GM19025 (cell line): ENCODE measurements at regions not wholly inside any gene's neighbourhood (a gene's known extent, or its start where the extent isn't known, plus 50 kb on each side); places are given as distances from the start of the nearest gene placed in this dataset.

ENCODE experiments used
- ATAC-seq: cut with Tn5 transposase; IDR thresholded peaks from one replicate; pipeline ENCODE4 v1.9.1; 2021; ENCODE audit warnings: mild to moderate bottlenecking, low read depth, moderate library complexity; ENCODE audit not compliant: unreplicated experiment

DNA sequence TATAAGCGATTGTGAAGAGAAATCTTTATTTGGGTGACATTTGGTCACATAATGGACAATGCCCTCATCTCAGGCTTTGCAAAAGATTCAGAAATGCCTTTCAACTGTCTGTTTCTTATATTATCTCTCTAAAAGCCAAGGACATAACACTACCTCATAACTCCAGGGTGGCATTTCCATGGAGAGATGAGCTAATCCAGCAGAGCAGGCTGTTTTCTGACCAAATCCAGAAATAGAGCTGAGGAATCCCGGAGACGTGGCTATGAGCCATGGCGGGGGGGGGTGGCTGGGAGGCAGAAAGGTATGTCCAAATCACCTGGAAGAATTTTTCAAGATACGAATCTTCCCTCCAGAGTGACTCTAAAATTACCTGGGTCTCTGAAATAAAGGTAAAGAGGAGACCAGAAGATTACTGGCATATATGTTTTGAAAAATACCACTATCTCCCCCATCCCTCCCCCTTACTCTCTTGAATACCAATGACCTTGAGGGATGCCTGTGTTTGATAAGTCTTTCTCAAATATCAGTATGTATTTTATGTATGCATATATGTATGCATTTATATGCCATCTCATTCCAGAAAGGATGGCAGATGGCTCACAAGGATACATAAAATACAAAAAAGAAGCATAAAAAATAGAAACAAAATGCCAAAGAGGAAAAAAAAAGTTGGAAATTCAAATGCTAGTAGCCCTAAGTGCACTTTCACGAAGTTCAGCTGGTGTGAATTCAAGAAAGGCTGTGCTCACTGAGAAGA lies 296.0 kb upstream of the MGAT5 start:
- no peak for ATAC-seq

DNA sequence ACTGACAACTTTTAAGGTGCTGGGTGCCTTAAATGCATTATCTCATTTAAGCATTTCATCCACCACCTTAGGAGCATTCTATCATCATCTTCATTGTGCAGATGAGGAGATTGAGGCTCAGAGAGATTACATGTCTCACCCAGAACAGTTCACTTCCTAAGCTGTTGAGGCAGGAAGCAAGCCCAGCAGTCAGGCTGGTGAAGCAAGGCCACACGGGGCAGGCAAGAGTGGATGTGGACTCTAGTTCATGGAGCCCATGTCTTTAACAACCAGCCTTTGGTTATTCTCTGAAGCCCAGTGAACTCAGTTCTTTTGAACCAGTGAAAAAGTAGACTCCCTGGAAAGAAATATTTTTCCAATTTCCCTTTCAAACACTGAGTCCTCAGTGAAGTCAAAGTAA lies 294.8 kb upstream of the MGAT5 start:
- no peak for ATAC-seq

DNA sequence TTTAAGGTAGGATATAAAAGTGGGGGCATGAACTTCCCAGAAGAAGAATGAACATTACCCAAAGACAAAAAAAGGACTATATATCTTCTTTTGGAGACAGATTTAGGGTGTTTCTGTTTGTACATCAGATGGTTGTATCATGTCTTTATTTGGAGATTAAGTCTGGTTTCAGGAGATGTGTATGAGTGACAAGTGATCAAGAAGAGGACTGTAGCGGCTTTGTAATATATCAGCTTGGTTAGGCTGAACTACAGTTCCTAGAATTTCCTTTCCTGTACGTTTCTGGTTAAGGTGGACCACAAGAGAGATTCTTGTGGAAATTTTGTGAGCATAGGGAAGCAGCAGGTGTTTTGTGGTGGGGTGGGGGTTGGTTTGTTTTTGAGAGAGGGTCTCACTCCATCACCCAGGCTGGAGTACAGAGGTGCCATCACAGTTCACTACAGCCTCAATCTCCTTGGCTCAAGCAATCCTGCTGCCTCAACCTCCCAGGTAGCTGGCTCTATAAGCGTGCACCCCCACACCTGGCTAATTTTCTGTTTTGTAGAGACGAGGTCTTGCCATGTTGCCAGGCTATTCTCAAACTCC lies 287.1 kb upstream of the MGAT5 start:
- ATAC-seq: no peak

DNA sequence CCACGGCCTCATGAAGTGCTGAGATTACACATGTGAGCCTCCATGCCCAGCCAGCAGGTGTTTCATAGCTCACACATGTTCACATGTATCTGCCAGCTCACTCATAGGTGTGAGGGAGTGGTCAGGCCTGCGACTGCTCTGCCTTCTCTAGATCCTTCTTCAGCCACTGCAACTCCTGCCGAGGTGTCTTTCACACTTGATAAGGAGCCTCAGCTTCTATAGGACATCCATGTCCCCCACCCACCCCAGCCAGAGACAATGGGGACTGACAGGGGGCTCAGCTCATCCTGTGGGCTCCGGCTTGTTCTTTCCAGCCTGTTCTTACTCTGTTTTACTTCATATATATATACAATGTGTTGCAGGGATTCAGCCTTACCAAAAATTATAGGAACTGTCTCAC lies 286.5 kb upstream of the MGAT5 start:
- no peak for ATAC-seq

DNA sequence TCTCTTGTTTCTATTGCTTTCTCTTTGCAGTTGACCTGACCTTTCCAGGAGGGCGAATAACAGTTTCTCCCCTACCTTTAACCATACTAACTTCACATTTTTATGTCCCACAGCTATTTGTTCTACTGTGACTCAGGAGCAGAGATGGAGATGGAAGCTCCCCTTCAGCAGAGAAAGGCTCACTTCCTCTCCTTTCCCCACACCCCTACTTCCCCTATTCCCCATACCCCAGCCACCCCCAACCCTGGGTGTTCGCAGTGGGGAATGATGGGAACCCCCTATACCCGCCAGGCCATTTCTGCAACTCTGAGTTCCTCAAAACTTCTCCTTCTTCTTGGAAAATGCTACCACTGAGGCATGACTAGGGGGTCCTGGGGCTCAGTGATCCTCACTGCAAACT lies 285.4 kb upstream of the MGAT5 start:
- ATAC-seq: no peak

DNA sequence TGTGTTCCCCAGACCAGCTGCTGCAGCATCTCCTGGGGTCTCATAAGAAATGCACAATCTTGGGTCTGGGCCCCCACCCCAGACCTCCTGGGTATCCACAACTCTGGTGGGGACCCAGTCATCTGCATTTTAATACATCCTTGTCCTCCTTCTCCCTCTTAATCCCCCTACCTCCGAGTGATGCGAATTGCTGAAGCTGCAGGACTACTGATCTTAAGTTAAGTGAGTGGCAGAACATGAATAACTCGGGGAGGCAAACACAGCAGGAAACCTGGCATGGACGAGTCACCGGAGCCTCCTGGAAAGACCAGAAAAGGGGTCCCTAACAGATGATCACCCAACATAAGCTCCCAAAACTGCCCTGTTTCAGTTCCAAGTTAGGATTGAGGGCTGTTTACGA lies 283.2 kb upstream of the MGAT5 start:
- no peak for ATAC-seq

DNA sequence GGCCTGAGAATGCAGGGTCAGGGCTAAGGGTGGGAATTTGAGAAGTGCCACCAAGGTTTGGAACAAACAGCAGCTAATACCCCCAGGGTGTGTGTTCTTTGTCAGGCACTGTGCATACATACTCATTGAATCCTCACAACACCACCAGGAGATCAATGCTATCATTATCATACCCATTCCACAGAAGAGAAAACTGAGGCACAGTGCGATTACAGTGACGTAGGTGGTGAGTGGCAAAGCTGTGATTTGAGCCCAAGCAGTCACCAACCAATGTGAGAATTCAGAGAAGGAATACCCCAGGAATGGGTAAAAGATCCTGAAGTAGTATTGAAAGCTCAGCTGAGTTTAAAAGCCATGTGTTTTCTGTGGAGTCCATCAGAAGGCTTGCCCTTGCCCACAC lies 281.6 kb upstream of the MGAT5 start:
- ATAC-seq: no peak

DNA sequence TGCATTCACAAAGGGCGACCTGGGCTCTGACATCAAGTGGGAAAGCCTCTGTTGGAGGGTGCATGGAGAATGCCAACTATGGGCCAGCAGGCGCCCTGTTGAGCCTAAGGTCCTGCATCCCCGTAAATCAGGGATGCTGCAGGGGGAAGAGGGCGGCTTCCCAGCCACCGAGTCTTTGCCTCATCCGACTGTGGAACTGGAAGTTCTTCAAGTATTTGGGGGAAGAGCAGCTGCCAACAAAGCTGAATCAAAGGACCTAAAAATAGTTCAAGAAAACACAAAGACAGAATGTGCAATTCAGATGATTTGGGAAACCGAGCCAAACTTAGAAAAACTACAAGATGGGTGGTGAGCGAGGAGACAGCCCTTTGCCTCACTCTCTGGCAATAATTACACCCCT lies 281.1 kb upstream of the MGAT5 start:
- no peak for ATAC-seq

DNA sequence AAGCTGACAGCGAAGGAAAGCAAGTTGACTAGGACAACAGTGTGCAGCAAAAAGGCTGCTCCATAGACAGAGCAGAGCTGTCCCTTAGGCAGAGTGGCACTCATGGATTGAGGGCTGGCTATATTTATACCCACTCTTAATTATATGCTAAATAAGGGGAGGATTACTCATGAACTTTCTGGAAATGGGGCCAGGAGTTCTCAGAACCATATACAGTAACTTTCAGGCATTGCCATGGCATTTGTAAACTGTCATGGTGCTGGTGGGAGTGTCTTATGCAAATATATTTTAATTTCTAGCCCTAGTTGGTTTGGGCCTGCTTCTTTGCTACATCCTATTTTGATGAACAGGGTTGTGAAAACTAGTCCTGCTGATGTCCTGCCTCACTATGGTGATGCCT lies 279.5 kb upstream of the MGAT5 start:
- ATAC-seq: no peak

DNA sequence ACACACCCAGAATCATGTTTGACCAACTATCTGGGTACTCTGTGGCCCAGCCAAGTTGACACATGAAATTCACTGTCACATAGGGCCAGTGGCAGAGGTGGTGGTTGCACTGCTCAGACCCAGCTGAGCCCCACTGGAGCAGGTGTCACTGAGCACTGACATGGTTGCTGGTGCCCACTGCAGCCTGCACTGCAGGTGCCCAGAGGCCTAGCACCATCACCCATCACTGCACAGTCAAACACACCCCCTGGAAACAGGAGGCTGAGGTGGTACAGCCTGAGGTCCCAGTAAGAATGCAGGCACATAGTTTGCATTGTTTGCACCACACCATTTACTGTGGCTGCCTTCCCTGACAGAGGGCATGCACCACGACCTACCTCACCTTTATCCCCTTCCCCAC lies 278.7 kb upstream of the MGAT5 start:
- ATAC-seq: no peak

DNA sequence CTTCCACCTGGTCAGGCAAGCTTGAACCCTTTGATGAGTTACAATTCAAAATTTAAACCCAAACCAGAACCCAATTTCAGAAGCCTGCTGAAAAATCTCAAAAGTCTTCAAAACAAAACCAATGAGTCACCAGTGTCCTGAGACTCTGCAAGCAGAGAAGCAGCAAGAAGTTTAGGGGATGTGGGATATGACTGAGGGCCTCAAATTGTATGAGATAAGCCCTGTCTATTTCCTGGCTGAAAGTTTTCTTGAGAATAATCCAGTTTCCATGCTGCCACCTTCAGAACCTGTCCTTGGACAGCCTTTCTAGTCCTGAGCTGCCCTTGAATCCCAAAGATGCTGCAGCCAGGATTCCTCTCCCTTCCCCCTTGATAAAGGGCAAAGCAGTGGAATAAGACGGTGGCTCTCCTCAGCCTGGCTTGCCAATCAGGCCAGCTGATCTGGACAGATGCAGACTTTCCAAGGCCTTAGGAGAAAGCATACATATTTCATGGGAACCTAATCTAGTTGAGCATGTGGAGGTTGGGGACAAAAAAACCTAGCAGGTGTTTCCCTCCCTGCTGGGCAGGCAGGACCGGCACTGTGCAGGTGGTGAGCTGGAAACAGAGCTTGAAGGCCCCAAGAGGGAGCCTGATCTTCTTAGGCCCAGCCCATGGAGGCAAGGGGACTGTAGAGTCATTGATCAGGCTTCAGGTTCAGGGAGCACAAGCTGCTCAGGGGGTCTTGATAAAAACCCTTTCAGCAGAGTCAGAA lies 278.0 kb upstream of the MGAT5 start:
- no peak for ATAC-seq

DNA sequence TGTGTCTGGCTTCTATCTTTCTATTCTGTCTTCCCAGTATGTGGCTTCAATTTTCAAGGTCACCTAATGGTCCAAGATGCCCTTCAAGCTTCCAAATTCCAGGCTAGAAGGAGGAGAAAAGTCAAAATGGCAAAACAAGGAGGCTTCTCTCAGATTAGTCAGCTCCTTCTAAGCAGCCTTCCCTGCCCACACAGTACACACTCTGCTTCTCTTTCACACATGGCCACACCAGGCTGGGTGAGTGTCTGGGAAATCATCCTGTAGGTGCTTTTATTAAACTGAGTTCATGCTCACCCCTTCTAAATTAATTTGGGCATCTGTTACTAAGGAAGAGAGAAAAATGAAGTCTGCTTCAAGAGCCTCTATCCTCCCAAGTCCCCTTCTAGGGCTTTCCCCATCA lies 277.2 kb upstream of the MGAT5 start:
- ATAC-seq: no peak

DNA sequence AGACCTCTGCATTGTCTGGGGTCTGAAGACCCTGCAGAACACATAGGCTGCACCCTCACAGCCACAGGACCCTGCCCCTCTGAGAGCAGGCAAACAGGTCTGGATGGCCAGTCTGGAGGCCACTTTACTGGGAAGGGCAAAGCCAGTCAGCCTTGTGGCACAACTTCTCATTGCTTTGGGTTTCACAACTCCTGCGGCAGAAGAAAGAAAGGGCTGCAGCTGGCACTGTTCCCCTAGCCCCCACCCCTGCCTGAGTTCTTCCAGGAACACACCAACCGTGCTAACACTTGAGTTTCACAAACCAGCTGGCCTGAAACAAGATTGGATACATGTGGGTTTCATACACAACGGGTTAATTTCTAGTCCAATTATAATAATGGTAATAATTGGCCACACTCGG lies 276.5 kb upstream of the MGAT5 start:
- ATAC-seq: no peak

DNA sequence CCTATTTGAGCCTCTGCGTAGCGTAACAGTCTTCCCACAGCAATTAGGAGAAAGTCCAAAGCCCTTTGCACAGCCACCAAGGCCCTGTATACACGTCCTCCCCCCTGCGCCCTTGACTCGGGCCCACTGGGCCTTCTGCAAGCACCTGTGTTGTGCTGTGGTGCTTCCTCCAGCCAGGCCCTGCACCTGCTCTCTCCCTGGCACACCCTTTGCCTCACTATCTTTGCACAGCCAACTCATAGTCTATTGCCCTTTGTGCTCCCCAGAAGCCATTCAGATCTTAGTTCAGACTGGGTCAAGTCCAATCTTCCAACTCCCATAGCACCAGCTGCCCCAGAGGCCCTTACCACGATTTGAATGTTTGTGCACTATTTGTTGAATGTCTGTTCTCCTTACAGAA lies 271.6 kb upstream of the MGAT5 start:
- ATAC-seq: no peak

DNA sequence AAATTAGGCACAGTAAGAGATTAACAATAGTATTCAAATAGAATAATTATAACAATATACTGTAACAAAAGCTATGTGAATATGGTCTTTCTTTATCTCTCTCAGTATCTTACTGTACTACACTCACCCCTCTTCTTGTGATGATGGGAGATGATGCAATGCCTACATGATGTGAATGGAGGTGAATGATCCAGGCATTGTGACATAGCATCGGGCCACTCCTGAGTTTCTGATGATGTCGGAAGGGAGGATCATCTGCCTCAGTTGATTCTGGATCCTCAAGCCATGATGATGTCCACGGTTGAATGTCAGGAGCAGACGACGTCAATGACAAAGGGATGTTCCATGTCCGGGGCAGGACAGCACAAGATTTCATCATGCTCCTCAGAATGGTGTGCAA lies 268.3 kb upstream of the MGAT5 start:
- no peak for ATAC-seq

DNA sequence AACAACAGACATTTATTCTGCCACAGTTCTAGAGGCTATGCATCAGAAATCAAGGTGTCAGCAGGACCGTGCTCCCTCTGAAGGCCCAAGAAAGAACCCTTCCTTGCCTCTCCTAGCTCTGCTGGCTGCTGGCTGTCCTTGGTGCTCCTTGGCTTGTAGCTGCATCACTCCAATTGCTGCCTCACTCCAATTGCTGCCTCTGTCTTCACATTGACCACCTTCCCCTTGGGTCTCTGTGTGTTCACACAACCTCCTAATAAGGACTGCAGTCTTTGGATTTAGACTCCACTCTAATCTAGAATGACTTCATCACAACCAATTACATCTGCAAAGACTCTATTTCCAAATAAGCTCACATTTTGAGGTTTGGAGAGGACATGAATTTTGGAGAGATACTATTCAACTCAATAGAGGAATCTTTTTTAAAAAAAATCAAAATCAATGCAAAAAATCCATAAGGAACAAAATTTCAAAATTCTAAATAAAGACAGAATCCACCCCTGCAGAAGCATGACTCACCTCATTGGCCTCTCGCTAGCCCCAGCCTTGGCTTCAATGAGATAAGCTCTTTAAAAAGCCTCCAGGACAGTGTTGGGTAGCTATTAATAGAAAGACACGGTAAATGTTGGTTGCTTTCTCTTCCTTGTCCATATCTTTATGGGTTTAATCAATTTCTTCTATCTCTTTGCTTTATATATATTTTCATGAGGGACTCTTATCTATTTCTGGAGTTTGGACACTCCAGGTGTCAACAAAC lies 267.6 kb upstream of the MGAT5 start:
- no peak for ATAC-seq

DNA sequence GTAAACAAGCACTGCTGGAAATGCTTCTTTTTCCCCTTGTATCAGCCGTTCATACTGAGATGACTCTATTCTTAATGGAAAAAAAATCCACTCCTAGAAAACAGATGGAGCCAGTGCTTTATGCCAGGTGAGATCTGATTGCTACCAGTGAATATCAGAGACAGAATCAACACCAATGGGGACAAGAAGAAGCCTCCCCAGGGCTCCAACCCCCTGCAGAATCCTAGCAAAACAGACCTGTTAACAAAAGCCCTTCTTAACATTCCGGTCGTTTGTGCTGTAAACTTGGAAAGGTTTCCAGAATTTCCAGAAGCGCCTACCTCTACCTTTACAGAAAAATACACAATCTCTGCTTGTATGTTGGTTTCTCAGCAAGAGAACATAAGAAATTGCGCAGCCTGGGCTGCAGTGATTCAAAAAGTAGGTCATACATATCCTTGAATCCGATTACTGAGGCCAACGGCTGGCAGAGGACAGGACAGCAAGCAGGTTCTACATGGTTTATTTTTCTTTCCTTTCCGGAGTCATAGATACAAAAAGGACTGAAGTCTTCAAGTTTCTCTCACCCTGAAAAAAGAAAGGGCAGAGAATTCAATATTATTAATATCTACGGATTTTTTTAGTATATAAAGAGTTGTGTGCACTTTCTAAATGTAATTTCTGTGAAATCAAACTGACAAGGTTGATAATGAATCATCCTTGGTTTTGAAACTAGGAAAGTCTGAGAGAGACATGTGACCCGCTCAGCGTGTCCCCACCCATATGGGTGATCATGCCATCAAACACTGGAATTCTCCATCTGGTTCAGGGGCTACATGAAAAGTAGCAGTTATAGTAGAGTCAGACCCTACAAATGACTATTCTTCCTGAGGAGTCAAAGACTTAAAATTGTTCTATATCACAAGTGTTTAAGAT lies 266.7 kb upstream of the MGAT5 start:
- ATAC-seq: no peak

DNA sequence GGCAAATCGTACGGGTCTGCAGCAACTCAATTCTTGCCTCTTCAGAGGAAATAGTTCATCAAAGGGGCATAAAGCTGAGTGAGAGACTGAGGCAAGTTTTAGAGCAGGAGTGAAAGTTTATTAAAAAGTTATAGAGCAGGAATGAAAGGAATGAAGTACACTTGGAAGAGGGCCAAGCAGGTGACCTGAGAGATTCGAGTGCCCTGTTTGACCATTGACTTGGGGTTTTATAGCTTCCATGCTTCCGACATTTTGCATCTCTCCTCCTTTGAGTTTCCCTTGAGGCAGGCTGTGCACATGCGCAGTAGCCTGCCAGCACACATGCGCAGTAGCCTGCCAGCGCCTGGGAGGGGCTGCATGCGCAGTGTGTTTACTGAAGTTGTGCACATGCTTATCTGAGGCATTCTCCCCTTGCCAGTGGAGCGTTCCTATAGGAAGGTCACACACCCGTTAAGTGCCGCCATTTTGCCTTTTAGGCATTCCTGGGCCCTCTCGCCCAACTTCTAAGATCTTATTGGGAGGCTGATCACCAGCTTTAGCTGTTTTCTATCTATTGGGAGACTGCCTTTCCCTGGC lies 265.5 kb upstream of the MGAT5 start:
- ATAC-seq: no peak

DNA sequence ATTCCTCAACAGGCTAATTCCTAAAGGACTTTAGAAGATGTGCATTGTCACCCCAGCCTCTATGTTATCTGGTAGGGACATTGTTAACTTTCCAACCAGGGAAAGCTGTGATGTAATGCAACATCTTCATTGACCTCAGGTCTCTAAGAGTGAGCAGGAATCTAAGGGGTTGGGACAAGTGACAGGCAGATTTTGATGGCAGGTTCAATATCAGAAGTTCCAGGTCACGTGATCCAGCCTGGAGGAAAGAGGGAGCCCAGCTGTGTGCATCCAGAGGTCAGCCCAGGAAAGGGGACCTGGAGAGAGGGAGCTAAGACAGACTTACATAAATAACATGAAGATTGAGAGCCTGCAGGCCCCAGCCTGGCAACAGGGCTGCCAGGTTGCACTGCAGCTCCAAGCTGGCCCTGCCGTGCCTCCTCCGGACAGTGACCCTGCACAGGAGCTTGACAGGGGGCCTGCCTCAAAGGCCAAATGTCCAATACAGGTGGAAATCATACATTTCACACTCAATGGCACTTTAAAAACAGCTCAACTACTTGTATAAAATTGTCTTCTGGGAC lies 262.2 kb upstream of the MGAT5 start:
- ATAC-seq: no peak

DNA sequence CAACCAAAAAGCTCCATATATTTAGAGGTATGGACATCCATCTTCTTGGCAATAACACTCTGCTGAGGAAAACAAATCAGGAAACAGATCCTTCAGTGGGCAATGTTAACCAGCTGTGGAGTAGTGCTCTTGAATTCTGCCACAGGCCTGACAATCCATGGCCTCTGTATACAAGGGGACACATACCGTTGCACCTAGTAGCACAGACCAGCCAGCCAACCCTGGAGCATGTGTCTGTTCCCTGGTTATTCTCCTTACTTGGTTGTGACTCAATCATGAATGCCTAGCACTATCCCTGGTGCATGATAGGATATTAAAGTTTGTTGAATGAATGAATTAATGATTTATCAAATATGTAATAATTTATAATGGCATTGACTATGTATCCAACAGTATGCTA lies 261.4 kb upstream of the MGAT5 start:
- no peak for ATAC-seq
